Large intestine (tissue), 3 donors: ENCODE measurements at regions not wholly inside any gene's neighbourhood (a gene's known extent, or its start where the extent isn't known, plus 50 kb on each side); places are given as distances from the start of the nearest gene placed in this dataset.

Experiments
- DNase-seq, 2 donors: peaks; one replicate each; pipeline versions ENCODE4 v3.0.0 to v3.0.0-alpha.2; 2013
- H3K27ac ChIP-seq: one replicate; pipeline ENCODE4 v1.5.1; 2013; ENCODE audit warnings: low read length
- H3K27me3 ChIP-seq: 2 replicates; pipeline ENCODE4 v1.6.1; 2013; ENCODE audit warnings: low read length; ENCODE audit not compliant: control insufficient read depth, insufficient read depth
- H3K36me3 ChIP-seq: 2 replicates; pipeline ENCODE4 v1.6.1; 2013; ENCODE audit warnings: low read length; ENCODE audit not compliant: control insufficient read depth, insufficient read depth
- H3K4me1 ChIP-seq: one replicate; pipeline ENCODE4 v1.6.1; 2013; ENCODE audit warnings: low read length; ENCODE audit not compliant: control insufficient read depth, insufficient read depth
- H3K4me3 ChIP-seq: one replicate; pipeline ENCODE4 v1.5.1; 2013; ENCODE audit warnings: low read length
- H3K9me3 ChIP-seq: one replicate; pipeline ENCODE4 v1.6.1; 2013; ENCODE audit warnings: mild to moderate bottlenecking, low read depth, low read length, moderate library complexity; ENCODE audit not compliant: control insufficient read depth
- WGBS: methylation state at CpG from one replicate; pipeline ENCODE4 v1.1.5; 2013; ENCODE audit warnings: low lambda C conversion rate; ENCODE audit not compliant: insufficient coverage; 5-methylcytosine and 5-hydroxymethylcytosine counted together

DNA sequence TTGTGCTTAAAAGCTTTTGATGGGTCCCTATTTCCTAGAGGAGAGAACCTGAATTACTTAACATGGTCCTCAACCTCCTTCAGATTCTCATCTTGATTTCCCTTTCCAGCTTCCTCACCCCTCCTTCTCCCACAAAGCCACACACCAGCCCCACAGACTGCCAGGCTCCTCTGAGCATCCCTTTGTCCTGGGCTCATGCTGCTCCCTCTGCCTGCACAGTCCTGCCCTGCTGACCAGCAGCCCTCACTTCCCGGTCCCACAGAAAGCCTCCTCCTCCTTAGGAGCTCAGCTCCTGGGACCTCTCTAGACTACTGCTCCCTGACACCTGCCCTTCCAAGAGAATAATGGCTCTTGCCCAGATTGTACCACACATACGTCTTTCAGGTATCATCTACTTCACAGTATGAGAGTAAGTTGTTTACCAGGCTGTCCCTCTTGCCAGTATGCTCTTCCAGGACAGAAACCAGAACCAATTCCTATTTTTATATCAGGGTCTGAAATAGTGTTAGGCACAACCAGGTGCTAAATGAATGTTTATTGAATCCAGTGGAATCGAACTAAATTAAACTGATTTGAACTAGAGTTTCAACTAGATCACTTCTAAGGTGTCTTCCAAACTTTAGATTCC lies 373.4 kb downstream of the LMX1A start:
- no CpG with 5 or more reads among the region's 3 CpGs for WGBS
- no peak for DNase-seq
- Histone ChIP-seq H3K4me3 (no peak overlapping the region), H3K4me1 (no peaks in the 10 kb centered on the region), H3K27ac (no peak overlapping the region), H3K9me3 (no peaks in the 10 kb centered on the region), H3K27me3 (no peaks in the 10 kb centered on the region), H3K36me3 (no peaks in the 10 kb centered on the region)

DNA sequence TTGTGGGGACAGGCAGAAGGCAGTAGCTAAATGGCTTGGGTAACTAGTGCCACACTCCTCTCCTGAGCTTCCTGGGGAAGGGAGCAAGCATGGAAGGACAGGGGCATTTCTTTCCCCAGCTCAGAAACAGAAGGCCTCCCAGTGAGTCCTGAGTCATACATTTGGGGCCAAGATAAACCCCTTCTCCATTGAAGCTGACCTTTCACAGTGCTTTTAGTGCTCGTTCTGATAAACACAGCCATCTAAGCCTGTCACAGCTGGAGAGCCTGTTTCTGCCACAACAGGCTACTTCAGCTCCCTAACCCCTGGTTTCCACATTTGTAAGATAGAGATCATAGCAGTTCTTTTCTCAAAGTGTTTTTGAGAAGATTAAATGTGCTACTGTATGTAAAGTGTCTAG lies 374.0 kb downstream of the LMX1A start:
- Histone ChIP-seq H3K9me3 (no peaks in the 10 kb centered on the region), H3K4me3 (no peak overlapping the region), H3K27me3 (no peaks in the 10 kb centered on the region), H3K36me3 (no peaks in the 10 kb centered on the region), H3K27ac (no peak overlapping the region), H3K4me1 (no peaks in the 10 kb centered on the region)
- WGBS = no CpG with 5 or more reads among the region's 1 CpG
- DNase-seq = no peak

DNA sequence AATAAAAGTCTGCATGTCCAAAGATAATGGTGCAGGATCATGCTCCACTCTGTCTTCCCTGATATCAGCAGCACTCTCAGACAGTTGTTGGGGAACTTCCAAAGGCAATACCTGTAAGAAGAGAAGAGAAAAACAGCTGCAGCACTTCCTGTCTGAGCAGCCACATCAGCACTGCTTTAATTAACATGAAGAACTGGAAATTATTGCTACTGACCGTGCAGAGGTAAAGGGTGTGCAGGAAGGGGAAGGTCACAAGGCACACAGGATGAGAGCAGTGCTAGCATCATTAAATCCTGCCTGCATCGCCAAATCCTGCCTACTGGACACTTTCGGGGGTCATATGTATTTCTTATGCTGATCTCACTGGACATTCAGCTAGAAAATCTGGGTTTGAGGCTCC lies 379.0 kb downstream of the LMX1A start:
- Histone ChIP-seq H3K27ac (no peak overlapping the region), H3K27me3 (no peaks in the 10 kb centered on the region), H3K4me3 (no peak overlapping the region), H3K9me3 (no peaks in the 10 kb centered on the region), H3K36me3 (no peaks in the 10 kb centered on the region), H3K4me1 (no peaks in the 10 kb centered on the region)
- DNase-seq = no peak
- no CpG with 5 or more reads among the region's 3 CpGs for WGBS

DNA sequence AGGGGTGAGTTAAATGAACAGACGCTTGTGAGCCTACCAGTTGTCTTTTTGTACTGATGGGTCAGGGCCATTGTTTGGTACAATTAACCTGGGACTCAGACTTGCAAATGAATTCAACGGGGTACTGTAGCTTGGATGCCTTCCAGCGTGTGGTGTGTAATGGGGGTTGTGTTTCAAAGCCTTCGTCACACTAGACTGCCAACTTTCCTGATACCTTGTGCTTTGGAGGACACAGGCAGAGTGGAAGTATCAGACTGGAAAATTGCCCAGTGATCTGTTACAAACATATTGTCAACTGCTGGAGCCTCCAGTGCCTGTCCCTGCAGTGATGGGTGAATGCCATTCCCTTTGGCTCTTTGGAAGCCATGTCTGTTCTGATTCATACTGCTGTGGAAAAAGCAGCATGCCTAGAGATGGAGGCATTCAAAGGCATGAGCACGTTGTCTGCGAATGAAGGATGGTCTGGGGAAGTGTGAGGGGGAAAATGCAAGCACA lies 384.5 kb downstream of the LMX1A start:
- no peak for DNase-seq
- WGBS = no CpG with 5 or more reads among the region's 6 CpGs
- Histone ChIP-seq H3K27me3 (no peaks in the 10 kb centered on the region), H3K27ac (no peak overlapping the region), H3K36me3 (no peaks in the 10 kb centered on the region), H3K4me3 (no peak overlapping the region), H3K4me1 (no peaks in the 10 kb centered on the region), H3K9me3 (no peaks in the 10 kb centered on the region)

DNA sequence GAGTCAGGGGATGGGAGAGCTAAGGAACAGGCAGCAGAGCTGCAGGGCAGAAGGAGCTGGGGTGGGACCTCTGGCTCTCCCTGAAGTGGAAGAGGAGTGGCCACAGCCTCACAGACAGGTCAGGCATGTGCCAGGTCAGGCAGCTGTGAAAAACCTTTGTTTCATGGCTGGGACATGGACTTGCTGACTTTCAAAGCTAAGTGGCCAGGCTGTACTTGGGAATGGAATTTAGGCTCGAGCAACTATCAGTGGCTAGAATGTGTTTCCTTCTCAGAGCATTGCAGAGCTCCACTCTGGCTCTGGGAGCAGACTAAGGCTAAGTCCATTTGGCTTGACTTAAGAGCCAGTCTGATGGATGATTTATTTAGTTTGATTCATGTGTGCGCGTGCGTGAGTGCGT lies 385.1 kb downstream of the LMX1A start:
- no peaks in the 10 kb centered on the region for H3K9me3 ChIP-seq

DNA sequence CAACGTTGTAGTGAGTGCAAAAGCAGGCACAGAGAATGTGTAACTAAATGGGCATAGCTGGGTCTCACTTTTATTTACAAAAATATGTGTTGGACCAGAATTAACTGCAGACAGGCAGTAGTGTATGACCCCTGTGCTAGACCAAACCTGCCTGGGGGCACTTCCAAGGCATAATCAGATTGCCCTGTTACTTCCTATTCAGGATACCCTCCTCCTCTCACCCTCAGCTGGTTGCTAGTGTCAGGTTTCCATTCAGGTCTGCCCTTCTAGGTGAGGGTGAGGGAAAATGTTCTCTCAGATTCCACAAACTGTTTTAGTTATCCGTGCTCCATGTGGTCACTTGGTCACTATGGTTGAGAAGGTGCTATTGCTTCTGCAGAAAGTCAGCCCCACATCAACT lies 387.3 kb downstream of the LMX1A start:
- WGBS = no CpG with 5 or more reads among the region's 2 CpGs
- no peaks in the 10 kb centered on the region for H3K4me1 ChIP-seq
- no peak for DNase-seq
- no peaks in the 10 kb centered on the region for H3K36me3 ChIP-seq
- H3K27me3 ChIP-seq = no peaks in the 10 kb centered on the region
- H3K27ac ChIP-seq = no peak overlapping the region
- H3K9me3 ChIP-seq = no peaks in the 10 kb centered on the region
- H3K4me3 ChIP-seq = no peak overlapping the region

More for the DNA sequence above, 385.1 kb downstream of the LMX1A start:
- H3K27ac ChIP-seq = no peak overlapping the region
- WGBS = 40% methylated on average over 1 of the region's 5 CpGs
- H3K4me3 ChIP-seq = no peak overlapping the region
- H3K4me1 ChIP-seq = no peaks in the 10 kb centered on the region
- no peaks in the 10 kb centered on the region for H3K27me3 ChIP-seq
- no peak for DNase-seq
- no peaks in the 10 kb centered on the region for H3K36me3 ChIP-seq

DNA sequence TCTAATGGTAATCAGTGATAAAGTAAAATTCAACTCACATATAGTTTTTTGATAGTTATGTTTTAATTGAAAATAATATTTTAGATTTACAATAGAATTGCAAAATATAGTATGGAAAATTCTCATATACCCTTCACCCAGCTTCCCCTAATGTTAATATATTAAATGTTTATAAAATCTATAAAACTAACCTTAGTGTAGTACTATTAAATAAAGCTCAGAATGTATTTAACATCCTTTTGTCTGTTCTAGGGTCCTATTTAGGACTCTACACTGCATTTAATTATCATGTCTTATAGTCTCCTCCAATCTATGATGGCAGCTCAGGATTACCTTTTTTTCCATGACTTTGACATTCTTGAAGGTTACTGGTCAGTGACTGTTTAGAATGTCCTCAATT lies 389.2 kb downstream of the LMX1A start:
- Histone ChIP-seq H3K4me3 (no peak overlapping the region), H3K9me3 (no peaks in the 10 kb centered on the region), H3K4me1 (no peaks in the 10 kb centered on the region), H3K36me3 (no peaks in the 10 kb centered on the region), H3K27me3 (no peaks in the 10 kb centered on the region), H3K27ac (no peak overlapping the region)
- no peak for DNase-seq

DNA sequence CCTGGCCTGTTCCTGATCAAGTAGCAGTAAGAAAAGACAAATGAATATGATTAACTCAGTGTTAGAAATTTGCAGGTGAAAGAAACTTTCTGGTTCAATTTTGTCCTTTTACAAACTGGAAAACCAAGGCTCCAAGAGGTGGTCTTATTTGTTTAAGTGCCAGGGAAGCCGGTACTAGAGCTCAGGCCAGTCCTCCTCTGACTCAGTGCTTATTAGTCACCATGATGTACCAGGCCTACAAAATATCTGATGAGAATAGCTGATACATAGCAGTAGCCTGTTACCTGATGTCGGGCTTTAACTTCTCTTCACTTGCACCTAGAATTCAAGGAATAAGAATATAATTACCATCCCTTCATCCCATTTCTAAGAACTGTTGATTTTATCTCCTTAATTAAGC lies 394.8 kb downstream of the LMX1A start:
- Histone ChIP-seq H3K4me1 (no peaks in the 10 kb centered on the region), H3K27me3 (no peaks in the 10 kb centered on the region), H3K9me3 (no peaks in the 10 kb centered on the region), H3K36me3 (no peaks in the 10 kb centered on the region), H3K27ac (no peak overlapping the region), H3K4me3 (no peak overlapping the region)
- DNase-seq = no peak
- 100% methylated on average over 1 of the region's 2 CpGs for WGBS

DNA sequence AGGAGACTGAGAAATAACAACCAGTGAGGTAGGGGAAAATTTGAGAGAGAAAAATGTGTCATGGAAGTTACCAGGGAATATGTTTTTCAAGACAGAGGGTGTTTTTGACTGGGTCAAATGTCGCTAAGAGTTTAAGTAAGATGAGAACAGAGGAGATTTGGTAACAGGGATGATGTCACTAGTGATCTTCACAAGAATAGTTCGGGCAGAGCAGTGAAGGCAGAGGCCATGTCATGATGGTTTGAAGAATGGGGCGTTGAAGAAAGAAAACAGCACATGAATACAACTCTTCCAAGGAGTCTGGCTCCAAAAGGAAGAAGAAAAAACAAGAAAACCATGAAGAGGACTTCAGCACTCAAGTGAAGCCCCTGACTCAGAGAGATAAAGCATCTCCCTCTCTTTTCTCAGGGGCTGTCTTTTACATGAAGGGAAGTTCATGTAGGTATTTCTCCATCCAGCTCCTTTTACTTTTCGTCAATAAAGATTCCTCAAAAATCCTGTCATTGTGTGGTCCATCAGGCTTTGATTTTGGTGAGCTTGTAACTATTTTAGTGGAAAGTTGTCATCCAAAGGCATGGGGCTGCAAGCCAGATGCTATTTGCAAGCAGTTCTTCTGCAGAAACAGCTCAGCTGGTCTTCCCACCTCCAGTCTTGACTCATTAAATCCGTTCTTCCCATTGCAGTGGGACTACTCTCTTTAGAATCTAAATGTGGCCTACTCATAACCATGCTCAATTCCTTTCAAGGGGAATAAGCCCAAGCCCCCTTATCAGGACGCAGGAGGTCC lies 397.3 kb downstream of the LMX1A start:
- WGBS = 86% methylated on average over 2 of the region's 6 CpGs

DNA sequence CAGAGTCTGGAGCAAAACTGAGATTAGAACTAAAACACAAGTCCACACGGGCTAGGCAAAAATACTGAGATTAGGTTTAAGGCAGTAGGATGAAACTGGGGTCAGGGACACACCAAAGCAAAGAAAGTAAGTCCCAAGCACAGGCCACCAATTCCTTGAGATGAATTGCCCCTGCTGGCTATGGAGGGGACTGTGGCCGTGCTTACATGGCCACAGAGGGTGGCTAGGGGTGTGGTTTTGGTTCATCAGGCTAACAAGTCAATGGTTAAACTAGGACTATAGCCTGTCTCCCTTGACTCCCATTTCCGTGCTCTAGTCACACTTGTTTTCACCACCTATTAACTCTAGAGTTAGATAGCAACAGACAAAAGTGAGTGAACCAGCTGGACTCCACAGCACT lies 394.8 kb downstream of the PBX1 start:
- no peak for DNase-seq
- Histone ChIP-seq H3K36me3 (no peaks in the 10 kb centered on the region), H3K27me3 (no peaks in the 10 kb centered on the region), H3K9me3 (peaks cover 6% of the 10 kb centered on the region), H3K4me3 (no peak overlapping the region), H3K27ac (no peak overlapping the region), H3K4me1 (no peaks in the 10 kb centered on the region)
- WGBS = 67% methylated on average over 1 of the region's 3 CpGs

More for the DNA sequence above, 397.3 kb downstream of the LMX1A start:
- no peak overlapping the region for H3K4me3 ChIP-seq
- H3K27me3 ChIP-seq = no peaks in the 10 kb centered on the region
- H3K4me1 ChIP-seq = no peaks in the 10 kb centered on the region
- no peaks in the 10 kb centered on the region for H3K36me3 ChIP-seq
- H3K27ac ChIP-seq = no peak overlapping the region
- no peak for DNase-seq
- no peaks in the 10 kb centered on the region for H3K9me3 ChIP-seq

DNA sequence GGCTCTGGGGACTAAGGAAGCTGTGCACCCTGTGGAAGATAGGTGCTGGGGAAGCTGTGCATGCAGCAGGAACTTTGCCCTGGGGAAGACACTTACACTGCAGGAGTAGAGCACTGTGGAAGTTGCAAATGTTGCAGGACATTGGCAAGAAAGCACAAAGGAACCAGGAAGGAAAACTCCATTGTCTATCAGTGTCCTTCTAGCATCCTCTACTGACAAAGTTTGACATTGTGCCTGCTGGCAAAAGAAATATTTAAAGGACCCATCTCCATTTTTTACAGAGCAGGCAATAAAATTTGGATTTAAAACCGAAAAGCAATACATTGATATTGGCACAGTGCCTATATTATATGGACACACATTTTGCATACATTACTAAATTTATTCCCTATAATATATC lies 394.1 kb downstream of the PBX1 start:
- H3K9me3 ChIP-seq = peaks cover 6% of the 10 kb centered on the region
- no peaks in the 10 kb centered on the region for H3K4me1 ChIP-seq
- no peaks in the 10 kb centered on the region for H3K27me3 ChIP-seq
- no peaks in the 10 kb centered on the region for H3K36me3 ChIP-seq
- H3K27ac ChIP-seq = no peak overlapping the region
- H3K4me3 ChIP-seq = no peak overlapping the region
- 100% methylated on average over 1 of the region's 1 CpG for WGBS
- DNase-seq = no peak
